H9 (cell line): ENCODE measurements at regions not wholly inside any gene's neighbourhood (a gene's known extent, or its start where the extent isn't known, plus 50 kb on each side); places are given as distances from the start of the nearest gene placed in this dataset.

Source experiments
- DNase-seq: peaks from one replicate; pipeline ENCODE4 v3.0.0-alpha.2; 2017
- H2AFZ ChIP-seq: one replicate; pipeline ENCODE4 v1.6.1; 2013; ENCODE audit warnings: mild to moderate bottlenecking, low read length, control low read depth, moderate library complexity
- H2AK5ac ChIP-seq: 2 replicates; pipeline ENCODE4 v1.6.1; 2013; ENCODE audit warnings: low read length, control low read depth, mixed read lengths; ENCODE audit not compliant: insufficient read length
- H2BK120ac ChIP-seq: one replicate; pipeline ENCODE4 v1.6.1; 2013; ENCODE audit warnings: low read depth, mild to moderate bottlenecking, low read length, control low read depth, inconsistent platforms; ENCODE audit not compliant: poor library complexity, severe bottlenecking
- H2BK12ac ChIP-seq: 2 replicates; pipeline ENCODE4 v1.6.1; 2013; ENCODE audit warnings: low read length, control low read depth, mixed read lengths, low read depth; ENCODE audit not compliant: insufficient read length
- H2BK15ac ChIP-seq: 2 replicates; pipeline ENCODE4 v1.6.1; 2013; ENCODE audit warnings: low read depth, low read length, control low read depth
- H2BK20ac ChIP-seq: one replicate; pipeline ENCODE4 v1.6.1; 2013; ENCODE audit warnings: low read depth, mild to moderate bottlenecking, low read length, control low read depth, inconsistent platforms; ENCODE audit not compliant: poor library complexity, severe bottlenecking
- H2BK5ac ChIP-seq: 2 replicates; pipeline ENCODE4 v1.6.1; 2013; ENCODE audit warnings: low read length, control low read depth, mixed read lengths; ENCODE audit not compliant: insufficient read length
- H3K14ac ChIP-seq: 2 replicates; pipeline ENCODE4 v1.6.1; 2013; ENCODE audit warnings: low read length, control low read depth; ENCODE audit not compliant: insufficient read depth
- H3K18ac ChIP-seq: 2 replicates; pipeline ENCODE4 v1.6.1; 2013; ENCODE audit warnings: low read depth, mild to moderate bottlenecking, mixed read lengths, low read length, control low read depth; ENCODE audit not compliant: insufficient read length
- H3K23ac ChIP-seq: 2 replicates; pipeline ENCODE4 v1.6.1; 2013; ENCODE audit warnings: low read length, control low read depth, mixed read lengths, low read depth; ENCODE audit not compliant: insufficient read length
- H3K23me2 ChIP-seq: 2 replicates; pipeline ENCODE4 v1.6.1; 2013; ENCODE audit warnings: low read depth, mild to moderate bottlenecking, mixed read lengths, low read length, control low read depth; ENCODE audit not compliant: insufficient read length, poor library complexity, severe bottlenecking
- H3K27ac ChIP-seq: 2 replicates; pipeline ENCODE4 v1.5.1; 2013; ENCODE audit warnings: low read length, control low read depth, mixed read lengths, low read depth; ENCODE audit not compliant: insufficient read length
- H3K27me3 ChIP-seq: 2 replicates; pipeline ENCODE4 v1.6.1; 2013; ENCODE audit warnings: low read length, control low read depth, inconsistent platforms; ENCODE audit not compliant: insufficient read depth
- H3K4ac ChIP-seq: 2 replicates; pipeline ENCODE4 v1.6.1; 2013; ENCODE audit warnings: low read depth, mild to moderate bottlenecking, control low read depth, inconsistent platforms, low read length, moderate library complexity
- H3K4me1 ChIP-seq: 2 replicates; pipeline ENCODE4 v1.6.1; 2013; ENCODE audit warnings: low read length, control low read depth, inconsistent platforms; ENCODE audit not compliant: insufficient read depth
- H3K4me2 ChIP-seq: 2 replicates; pipeline ENCODE4 v1.6.1; 2013; ENCODE audit warnings: low read length, control low read depth, mixed read lengths; ENCODE audit not compliant: insufficient read length, insufficient read depth
- H3K56ac ChIP-seq: 2 replicates; pipeline ENCODE4 v1.6.1; 2013; ENCODE audit warnings: low read depth, mild to moderate bottlenecking, mixed read lengths, low read length, control low read depth; ENCODE audit not compliant: insufficient read length
- H3K79me1 ChIP-seq: 2 replicates; pipeline ENCODE4 v1.6.1; 2013; ENCODE audit warnings: low read depth, mild to moderate bottlenecking, moderate library complexity, low read length, control low read depth, inconsistent platforms; ENCODE audit not compliant: insufficient read depth, poor library complexity, severe bottlenecking
- H3K79me2 ChIP-seq: 2 replicates; pipeline ENCODE4 v1.6.1; 2013; ENCODE audit warnings: low read length, control low read depth, inconsistent platforms; ENCODE audit not compliant: insufficient read depth
- H3K9ac ChIP-seq: 2 replicates; pipeline ENCODE4 v1.6.1; 2013; ENCODE audit warnings: low read length, control low read depth, mixed read lengths; ENCODE audit not compliant: insufficient read length; ENCODE audit errors: extremely low read depth
- H3K9me3 ChIP-seq: one replicate; pipeline ENCODE4 v1.6.1; 2013; ENCODE audit warnings: low read depth, low read length, inconsistent platforms; ENCODE audit not compliant: control insufficient read depth
- H3T11ph ChIP-seq: one replicate; pipeline ENCODE4 v1.6.1; 2013; ENCODE audit warnings: mild to moderate bottlenecking, low read length, control low read depth, inconsistent platforms
- H4K20me1 ChIP-seq: one replicate; pipeline ENCODE4 v1.6.1; 2013; ENCODE audit not compliant: control insufficient read depth, insufficient read length, insufficient read depth
- H4K5ac ChIP-seq: 2 replicates; pipeline ENCODE4 v1.6.1; 2013; ENCODE audit warnings: low read depth, mild to moderate bottlenecking, mixed read lengths, low read length, control low read depth; ENCODE audit not compliant: insufficient read length
- H4K8ac ChIP-seq: replicated peaks from 2 replicates; pipeline ENCODE4 v1.6.1; 2013; ENCODE audit warnings: low read length, control low read depth, mixed read lengths, low read depth; ENCODE audit not compliant: insufficient read length
- H4K91ac ChIP-seq: 2 replicates; pipeline ENCODE4 v1.6.1; 2013; ENCODE audit warnings: low read depth, mild to moderate bottlenecking, moderate library complexity, mixed read lengths, low read length, control low read depth; ENCODE audit not compliant: insufficient read length
- H3K27ac Mint-ChIP-seq, 3 experiments: 2 replicates in 2 of 3; 3 replicates in 1 of 3; pipeline ENCODE4 v1.8.0; 2020 to 2021; ENCODE audit warnings: mixed read lengths in 3 of 3, mild to moderate bottlenecking in 1 of 3, moderate library complexity in 1 of 3
- H3K27me3 Mint-ChIP-seq: 2 replicates; pipeline ENCODE4 v1.8.0; 2021; ENCODE audit warnings: low read depth, mild to moderate bottlenecking, moderate library complexity, mixed read lengths
- H3K36me3 Mint-ChIP-seq, 3 experiments: 2 replicates in 2 of 3; 3 replicates in 1 of 3; pipeline ENCODE4 v1.8.0; 2020 to 2021; ENCODE audit warnings: low read depth in 3 of 3, mixed read lengths in 3 of 3; ENCODE audit not compliant: insufficient read depth in 1 of 3
- H3K4me1 Mint-ChIP-seq, 2 experiments: 2 replicates each; pipeline ENCODE4 v1.8.0; 2020; ENCODE audit warnings: mixed read lengths in 2 of 2
- H3K4me3 Mint-ChIP-seq, 2 experiments: 2 replicates in 1 of 2; 3 replicates in 1 of 2; pipeline ENCODE4 v1.8.0; 2020 to 2021; ENCODE audit warnings: mild to moderate bottlenecking in 2 of 2, mixed read lengths in 2 of 2, moderate library complexity in 1 of 2
- H3K9me3 Mint-ChIP-seq, 2 experiments: 2 replicates in 1 of 2; 3 replicates in 1 of 2; pipeline ENCODE4 v1.8.0; 2020; ENCODE audit warnings: mild to moderate bottlenecking in 2 of 2, mixed read lengths in 2 of 2, moderate library complexity in 1 of 2
- CTCF ChIP-seq: fragments of 200-600 bp; sonication (generic); conservative IDR thresholded peaks from 3 replicates; pipeline ENCODE4 v1.8.0; 2021; ENCODE audit warnings: antibody characterized with exemption, mild to moderate bottlenecking
- WGBS: extraction: QIAGEN DNeasy Blood & Tissue Kit; methylation state at CpG from one replicate; pipeline ENCODE4 v1.1.7; 2013; ENCODE audit warnings: missing lambda C conversion rate, low lambda C conversion rate, mixed read lengths; ENCODE audit not compliant: insufficient read length; ENCODE audit errors: extremely low coverage; 5-methylcytosine and 5-hydroxymethylcytosine counted together

DNA sequence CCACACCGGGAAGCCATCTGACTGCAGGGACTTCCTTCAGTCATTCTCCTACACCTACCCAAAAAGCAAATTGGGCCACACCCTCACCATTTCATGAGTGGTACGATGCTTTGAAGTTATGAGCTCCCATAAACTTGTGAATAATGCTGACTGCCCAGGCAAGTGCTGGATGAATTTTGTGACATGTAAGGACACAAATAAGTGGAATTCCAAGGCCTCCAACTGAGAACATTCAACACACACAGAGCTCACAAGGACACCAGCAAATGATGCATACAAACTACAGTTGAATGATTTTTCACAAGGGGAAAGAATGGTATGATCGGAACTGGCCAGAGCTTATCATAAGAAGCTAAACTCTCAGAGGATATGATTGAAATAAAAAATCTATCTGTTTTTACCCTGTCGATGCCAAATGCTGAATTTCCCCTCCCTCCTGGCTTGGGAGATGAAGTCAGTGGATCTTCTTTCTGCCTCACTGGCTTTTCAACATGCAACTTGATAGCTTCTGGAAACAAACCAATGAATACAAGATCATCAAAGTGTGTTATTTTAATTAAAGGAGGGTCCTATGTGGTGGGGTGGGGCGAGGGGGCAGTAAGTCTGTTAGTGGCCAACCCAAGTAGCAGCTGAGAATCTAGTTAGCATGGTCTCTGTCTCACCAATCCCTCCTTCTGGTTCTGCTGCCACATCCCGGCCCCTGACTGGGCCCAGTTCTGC, 123.8 kb downstream of the WT1 start:
- no peaks in the 10 kb centered on the region for H3K79me2 ChIP-seq
- H4K5ac ChIP-seq, result no peak overlapping the region
- Mint-ChIP-seq H3K36me3 (no peaks in the 10 kb centered on the region), H3K4me1 (peaks cover 5 to 13% of the 10 kb centered on the region in 2 experiments), H3K27me3 (peaks cover 10% of the 10 kb centered on the region), H3K4me3 (no peak overlapping the region; a peak in 1 of 5 replicates), H3K27ac (no peak overlapping the region), H3K9me3 (no peaks in the 10 kb centered on the region)
- H3K56ac ChIP-seq, result no peak overlapping the region
- no peak overlapping the region for H3T11ph ChIP-seq
- no peak overlapping the region for H2BK15ac ChIP-seq
- H2BK120ac ChIP-seq, result no peak overlapping the region
- no peak overlapping the region for H2AK5ac ChIP-seq
- no peaks in the 10 kb centered on the region for H3K23me2 ChIP-seq
- no peaks in the 10 kb centered on the region for H4K20me1 ChIP-seq
- no peak overlapping the region for H2AFZ ChIP-seq
- H3K27ac ChIP-seq, result no peak overlapping the region
- H3K79me1 ChIP-seq, result no peaks in the 10 kb centered on the region
- no peak overlapping the region for H2BK20ac ChIP-seq
- H3K4ac ChIP-seq, result no peak overlapping the region
- H3K4me2 ChIP-seq, result no peak overlapping the region
- no peak overlapping the region for H2BK12ac ChIP-seq
- no peak overlapping the region for H4K8ac ChIP-seq
- no peaks in the 10 kb centered on the region for H3K27me3 ChIP-seq
- H4K91ac ChIP-seq, result no peak overlapping the region
- H3K4me1 ChIP-seq, result 0 out of 2 replicates have a peak, but pooled peaks cover 2% of the 10 kb centered on the region
- no peaks in the 10 kb centered on the region for H3K9me3 ChIP-seq
- no peak overlapping the region for H2BK5ac ChIP-seq
- H3K23ac ChIP-seq, result no peak overlapping the region
- no peak for DNase-seq
- TF ChIP-seq CTCF, result no peak
- H3K14ac ChIP-seq, result no peak overlapping the region
- H3K9ac ChIP-seq, result no peak overlapping the region
- no peak overlapping the region for H3K18ac ChIP-seq
- no CpG with 5 or more reads among the region's 6 CpGs for WGBS
